K562 (cell line): ENCODE measurements at regions not wholly inside any gene's neighbourhood (a gene's known extent, or its start where the extent isn't known, plus 50 kb on each side); places are given as distances from the start of the nearest gene placed in this dataset.

Experiments
- ATAC-seq: fragments of 200-7000 bp; cut with Tn5 transposase; 3 replicates; pipeline ENCODE4 v1.9.1; 2020; ENCODE audit warnings: moderate library complexity
- BruUV-seq: library from RNA; stranded (reverse); fragments of 400-500 nt; replicated peaks from 2 replicates; lab custom pipeline; 2021; lab: Mats Ljungman, UMichigan
- CTCF ChIA-PET: fragments of 300-600 bp; formaldehyde crosslinking; extraction: SDS; loops from one replicate; lab custom pipeline; 2021; ENCODE audit warnings: low intra/inter-chr PET ratio; lab: Yijun Ruan, JAX
- POLR2A ChIA-PET: fragments of 300-600, 350-650 bp; sonication (Branson Sonifier 250); formaldehyde crosslinking; extraction: SDS; loops from one replicate; lab custom pipeline; 2021; ENCODE audit warnings: antibody characterized with exemption, inconsistent platforms; lab: Yijun Ruan, JAX
- DNase-seq, 4 experiments: peaks; one replicate each; pipeline versions ENCODE4 v3.0.0 to v3.0.0-alpha.2; 2011 to 2018; ENCODE audit warnings: low spot score in 3 of 4, mixed read lengths in 3 of 4; ENCODE audit errors: extremely low read depth in 1 of 4
- FAIRE-seq: peaks from 2 replicates; lab custom pipeline; 2011; peaks lifted over from hg19 to GRCh38; lab: Jason Lieb, UNC
- H2AFZ ChIP-seq: 2 replicates; pipeline ENCODE4 v1.6.0; 2011; ENCODE audit warnings: low read depth, low read length, control low read depth, inconsistent platforms
- H3K27ac ChIP-seq: fragments of 200-600 bp; 3 replicates; pipeline ENCODE4 v1.8.0; 2011; ENCODE audit warnings: low read depth, mild to moderate bottlenecking, control low read depth, inconsistent platforms, low read length, moderate library complexity, mixed read lengths; ENCODE audit errors: extremely low read depth
- H3K27me3 ChIP-seq, 2 experiments: fragments of 300-600 bp in 1 of 2; 2 replicates in 1 of 2; 3 replicates in 1 of 2; pipeline versions ENCODE4 v1.6.0 to v1.8.0; 2011; ENCODE audit warnings: inconsistent platforms in 2 of 2, low read length in 2 of 2, mild to moderate bottlenecking in 1 of 2, mixed read lengths in 1 of 2, moderate library complexity in 1 of 2; ENCODE audit not compliant: control insufficient read depth in 2 of 2, insufficient read depth in 2 of 2
- H3K36me3 ChIP-seq: fragments of 300-600 bp; 3 replicates; pipeline ENCODE4 v1.8.0; 2011; ENCODE audit warnings: mild to moderate bottlenecking, low read length, inconsistent platforms; ENCODE audit not compliant: control insufficient read depth, insufficient read depth
- H3K4me1 ChIP-seq, 2 experiments: fragments of 200-600 bp in 1 of 2; replicated peaks in 1 of 2; 2 replicates in 1 of 2; 3 replicates in 1 of 2; pipeline versions ENCODE4 v1.5.1 to v1.8.0; 2011; ENCODE audit warnings: inconsistent platforms in 2 of 2, low read length in 2 of 2, mild to moderate bottlenecking in 1 of 2, mixed read lengths in 1 of 2, moderate library complexity in 1 of 2; ENCODE audit not compliant: control insufficient read depth in 2 of 2, insufficient read depth in 2 of 2
- H3K4me2 ChIP-seq: 2 replicates; pipeline ENCODE4 v1.6.1; 2011; ENCODE audit warnings: low read length, control low read depth, inconsistent platforms, mixed read lengths; ENCODE audit not compliant: insufficient read depth
- H3K4me3 ChIP-seq: fragments of 200-600 bp; sonication (generic), shearing (Covaris generic); 2 replicates; pipeline ENCODE4 v1.5.1; 2016; ENCODE audit warnings: control low read depth, inconsistent platforms
- H3K79me2 ChIP-seq: fragments of 200-600 bp; 3 replicates; pipeline ENCODE4 v1.8.0; 2011; ENCODE audit warnings: low read length, inconsistent platforms; ENCODE audit not compliant: control insufficient read depth, insufficient read depth
- H3K9ac ChIP-seq, 2 experiments: 2 replicates each; pipeline versions ENCODE4 v1.6.0 to v1.6.1; 2011; ENCODE audit warnings: low read depth in 2 of 2, low read length in 2 of 2, control low read depth in 1 of 2, inconsistent platforms in 1 of 2, mild to moderate bottlenecking in 1 of 2, mixed read lengths in 1 of 2; ENCODE audit not compliant: insufficient read depth in 1 of 2
- H3K9me1 ChIP-seq: one replicate; pipeline ENCODE4 v1.6.0; 2011; ENCODE audit warnings: inconsistent platforms, mild to moderate bottlenecking, low read length, moderate library complexity; ENCODE audit not compliant: control insufficient read depth, insufficient read depth
- H3K9me3 ChIP-seq: replicated peaks from 2 replicates; pipeline ENCODE4 v1.5.1; 2011; ENCODE audit warnings: low read depth, low read length, inconsistent platforms; ENCODE audit not compliant: control insufficient read depth, insufficient read depth
- H4K20me1 ChIP-seq: replicated peaks from 2 replicates; pipeline ENCODE4 v1.6.1; 2011; ENCODE audit warnings: low read length, inconsistent platforms, mixed read lengths; ENCODE audit not compliant: control insufficient read depth, insufficient read depth
- ATF7 ChIP-seq: fragments of 450-650 bp; IDR thresholded peaks from 2 replicates; pipeline ENCODE4 v1.7.1; 2014; ENCODE audit warnings: mild to moderate bottlenecking, moderate library complexity
- DNMT1 ChIP-seq: fragments of 450-650 bp; IDR thresholded peaks from 2 replicates; pipeline ENCODE4 v1.6.1; 2016; ENCODE audit warnings: antibody characterized with exemption, mild to moderate bottlenecking
- ESRRB ChIP-seq: fragments of 250-450 bp; sonication (Bioruptor Pico); IDR thresholded peaks from 2 replicates; pipeline ENCODE4 v1.5.0; 2020; ENCODE audit warnings: mild to moderate bottlenecking, moderate library complexity, borderline replicate concordance
- FOXJ3 ChIP-seq: sonication (generic); formaldehyde crosslinking; IDR thresholded peaks from 2 replicates; pipeline ENCODE4 v1.4.0; 2020; ENCODE audit warnings: mild to moderate bottlenecking, missing genetic modification reagents
- FOXP4 ChIP-seq: sonication (generic); formaldehyde crosslinking; IDR thresholded peaks from 2 replicates; pipeline ENCODE4 v1.8.0; 2022; ENCODE audit warnings: mild to moderate bottlenecking, missing genetic modification reagents, borderline replicate concordance
- SRSF7 ChIP-seq: fragments of 200-400 bp; formaldehyde crosslinking; optimal IDR thresholded peaks from 2 replicates; pipeline ENCODE3; 2017; ENCODE audit warnings: mild to moderate bottlenecking, low read depth, low read length
- THRB ChIP-seq: fragments of 450-650 bp; formaldehyde crosslinking; conservative IDR thresholded peaks from 2 replicates; pipeline ENCODE4 v1.4.0; 2022; ENCODE audit warnings: mild to moderate bottlenecking, missing genetic modification characterization
- USF2 ChIP-seq: sonication (generic); formaldehyde crosslinking; IDR thresholded peaks from 2 replicates; pipeline ENCODE4 v1.5.0; 2020; ENCODE audit warnings: missing genetic modification reagents
- XRCC5 ChIP-seq: fragments of 200-400 bp; formaldehyde crosslinking; IDR thresholded peaks from 2 replicates; pipeline ENCODE4 v1.6.1; 2017; ENCODE audit warnings: low read depth, mild to moderate bottlenecking, low read length
- ZKSCAN1 ChIP-seq: fragments of 150-350 bp; IDR thresholded peaks from 2 replicates; pipeline ENCODE4 v1.6.1; 2016; ENCODE audit warnings: low read depth, low read length
- ZNF408 ChIP-seq: fragments of 250-450 bp; sonication (Bioruptor Pico); IDR thresholded peaks from 2 replicates; pipeline ENCODE4 v1.4.0; 2020; ENCODE audit warnings: low read depth, mild to moderate bottlenecking, moderate library complexity
- ZNF707 ChIP-seq: fragments of 250-450 bp; sonication (Bioruptor Pico); conservative IDR thresholded peaks from 2 replicates; pipeline ENCODE4 v1.8.0; 2022; ENCODE audit warnings: inconsistent platforms, mild to moderate bottlenecking, moderate library complexity
- WGBS: fragments of 100-300 bp; shearing (Covaris generic); methylation state at CpG from one replicate; pipeline ENCODE4 v1.1.6; 2016; ENCODE audit warnings: low coverage, mixed read lengths; ENCODE audit not compliant: insufficient coverage; ENCODE audit errors: missing lambda C conversion rate; 5-methylcytosine and 5-hydroxymethylcytosine counted together
- in situ Hi-C: fragments of 300-500 bp; cut with MboI; formaldehyde crosslinking; loops from 4 replicates; pipeline ENCODE4 v1.15.0; 2018; ENCODE audit warnings: inconsistent platforms, mixed read lengths
- intact Hi-C: fragments of 100-400 bp; cut with micrococcal nuclease; formaldehyde crosslinking; loops from 2 replicates; pipeline ENCODE4 v1.14.2; 2022
- TF ChIP-seq, protein P1 (sequence below): sonication (generic); formaldehyde crosslinking; IDR thresholded peaks from 2 replicates; pipeline ENCODE4 v1.9.0; 2022; ENCODE audit warnings: mild to moderate bottlenecking, missing genetic modification reagents
- TF ChIP-seq, protein P2 (sequence below): fragments of 450-650 bp; conservative IDR thresholded peaks from 2 replicates; pipeline ENCODE4 v1.6.1; 2016; ENCODE audit warnings: missing genetic modification characterization, low read depth, mild to moderate bottlenecking, control low read depth, missing compliant biosample characterization

- no peak overlapping the region for H3K4me3 ChIP-seq
- H3K27me3 ChIP-seq, result no peaks in the 10 kb centered on the region
- H3K27ac ChIP-seq, result no peak overlapping the region
- 2% methylated on average over 5 of the region's 5 CpGs for WGBS
- no peak overlapping the region for H2AFZ ChIP-seq
- no peak for DNase-seq
- ChIA-PET CTCF (no interaction called here), POLR2A (no interaction called here)
- no peak overlapping the region for H3K4me2 ChIP-seq
- no peak for ATAC-seq
- intact Hi-C loops (no loop called here), in situ Hi-C loops (no loop called here)
- H3K36me3 ChIP-seq, result no peaks in the 10 kb centered on the region
- no peaks in the 10 kb centered on the region for H3K4me1 ChIP-seq
- no peaks in the 10 kb centered on the region for H3K9me3 ChIP-seq
- H3K79me2 ChIP-seq, result no peaks in the 10 kb centered on the region
- BruUV-seq, result no TSS peak
- no peaks in the 10 kb centered on the region for H3K9me1 ChIP-seq
- no peak for FAIRE-seq
- H3K9ac ChIP-seq, result no peak overlapping the region
- no peaks in the 10 kb centered on the region for H4K20me1 ChIP-seq
- TF ChIP-seq ESRRB (CRISPR knock-in tag), result no peak
- no peak for TF ChIP-seq FOXJ3 (CRISPR knock-in tag)
- TF ChIP-seq FOXP4, result no peak
- TF ChIP-seq, protein P1, sequence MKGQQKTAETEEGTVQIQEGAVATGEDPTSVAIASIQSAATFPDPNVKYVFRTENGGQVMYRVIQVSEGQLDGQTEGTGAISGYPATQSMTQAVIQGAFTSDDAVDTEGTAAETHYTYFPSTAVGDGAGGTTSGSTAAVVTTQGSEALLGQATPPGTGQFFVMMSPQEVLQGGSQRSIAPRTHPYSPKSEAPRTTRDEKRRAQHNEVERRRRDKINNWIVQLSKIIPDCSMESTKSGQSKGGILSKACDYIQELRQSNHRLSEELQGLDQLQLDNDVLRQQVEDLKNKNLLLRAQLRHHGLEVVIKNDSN (CRISPR knock-in tag), result no peak
- TF ChIP-seq DNMT1, result no peak
- no peak for TF ChIP-seq ZNF707 (CRISPR knock-in tag)
- TF ChIP-seq ATF7, result no peak
- TF ChIP-seq THRB (CRISPR knock-in tag), result no peak
- TF ChIP-seq XRCC5, result no peak
- TF ChIP-seq, protein P2, sequence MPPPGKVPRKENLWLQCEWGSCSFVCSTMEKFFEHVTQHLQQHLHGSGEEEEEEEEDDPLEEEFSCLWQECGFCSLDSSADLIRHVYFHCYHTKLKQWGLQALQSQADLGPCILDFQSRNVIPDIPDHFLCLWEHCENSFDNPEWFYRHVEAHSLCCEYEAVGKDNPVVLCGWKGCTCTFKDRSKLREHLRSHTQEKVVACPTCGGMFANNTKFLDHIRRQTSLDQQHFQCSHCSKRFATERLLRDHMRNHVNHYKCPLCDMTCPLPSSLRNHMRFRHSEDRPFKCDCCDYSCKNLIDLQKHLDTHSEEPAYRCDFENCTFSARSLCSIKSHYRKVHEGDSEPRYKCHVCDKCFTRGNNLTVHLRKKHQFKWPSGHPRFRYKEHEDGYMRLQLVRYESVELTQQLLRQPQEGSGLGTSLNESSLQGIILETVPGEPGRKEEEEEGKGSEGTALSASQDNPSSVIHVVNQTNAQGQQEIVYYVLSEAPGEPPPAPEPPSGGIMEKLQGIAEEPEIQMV (tag), result no peak
- TF ChIP-seq ZKSCAN1, result no peak
- no peak for TF ChIP-seq USF2 (CRISPR knock-in tag)
- no peak for TF ChIP-seq SRSF7
- no peak for TF ChIP-seq ZNF408 (CRISPR knock-in tag)
These were observed 437.9 kb upstream of the BOD1L1 start for GRCh38 chr4:14065406-14065805.
